ENCODE measurements at regions not wholly inside any gene's neighbourhood (a gene's known extent, or its start where the extent isn't known, plus 50 kb on each side); places are given as distances from the start of the nearest gene placed in this dataset.

- DNase-seq (ENCODE audit: low read depth) = no peak
- TF ChIP-seq CTCF (conservative IDR thresholded peaks at IDR 0.05; ENCODE audit: low read depth, low read length) = no peak
- no peak overlapping the region for H3K4me3 ChIP-seq (ENCODE audit: low read length)
These were observed 435.3 kb downstream of the CYLC2 start for GRCh38 chr9:103430469-103430868.

GRCh38 chr9:103431809-103432208 lies 436.7 kb downstream of the CYLC2 start:
- no peak overlapping the region for H3K4me3 ChIP-seq (ENCODE audit: low read length)
- DNase-seq (ENCODE audit: low read depth) = no peak
- no peak for TF ChIP-seq CTCF (conservative IDR thresholded peaks at IDR 0.05; ENCODE audit: low read depth, low read length)

- TF ChIP-seq CTCF (conservative IDR thresholded peaks at IDR 0.05; ENCODE audit: low read depth, low read length) = no peak
- H3K4me3 ChIP-seq (ENCODE audit: low read length) = no peak overlapping the region
- no peak for DNase-seq (ENCODE audit: low read depth)
These were observed 449.0 kb downstream of the CYLC2 start for GRCh38 chr9:103444176-103444575.

GRCh38 chr9:103458826-103459225 lies 463.7 kb downstream of the CYLC2 start:
- no peak overlapping the region for H3K4me3 ChIP-seq (ENCODE audit: low read length)
- no peak for DNase-seq (ENCODE audit: low read depth)
- no peak for TF ChIP-seq CTCF (conservative IDR thresholded peaks at IDR 0.05; ENCODE audit: low read depth, low read length)

GRCh38 chr9:103471241-103471640 lies 476.1 kb downstream of the CYLC2 start:
- DNase-seq (ENCODE audit: low read depth) = no peak
- H3K4me3 ChIP-seq (ENCODE audit: low read length) = no peak overlapping the region
- no peak for TF ChIP-seq CTCF (conservative IDR thresholded peaks at IDR 0.05; ENCODE audit: low read depth, low read length)

- DNase-seq (ENCODE audit: low read depth) = no peak
- no peak for TF ChIP-seq CTCF (conservative IDR thresholded peaks at IDR 0.05; ENCODE audit: low read depth, low read length)
- no peak overlapping the region for H3K4me3 ChIP-seq (ENCODE audit: low read length)
These were observed 479.0 kb downstream of the CYLC2 start for GRCh38 chr9:103474156-103474555.

- DNase-seq (ENCODE audit: low read depth) = no peak
- no peak overlapping the region for H3K4me3 ChIP-seq (ENCODE audit: low read length)
- TF ChIP-seq CTCF (conservative IDR thresholded peaks at IDR 0.05; ENCODE audit: low read depth, low read length) = no peak
These were observed 488.5 kb downstream of the CYLC2 start for GRCh38 chr9:103483471-103484096.

Data from retinal pigment epithelial cell (primary cell).